ENCODE measurements at regions not wholly inside any gene's neighbourhood (a gene's known extent, or its start where the extent isn't known, plus 50 kb on each side); places are given as distances from the start of the nearest gene placed in this dataset.

DNA sequence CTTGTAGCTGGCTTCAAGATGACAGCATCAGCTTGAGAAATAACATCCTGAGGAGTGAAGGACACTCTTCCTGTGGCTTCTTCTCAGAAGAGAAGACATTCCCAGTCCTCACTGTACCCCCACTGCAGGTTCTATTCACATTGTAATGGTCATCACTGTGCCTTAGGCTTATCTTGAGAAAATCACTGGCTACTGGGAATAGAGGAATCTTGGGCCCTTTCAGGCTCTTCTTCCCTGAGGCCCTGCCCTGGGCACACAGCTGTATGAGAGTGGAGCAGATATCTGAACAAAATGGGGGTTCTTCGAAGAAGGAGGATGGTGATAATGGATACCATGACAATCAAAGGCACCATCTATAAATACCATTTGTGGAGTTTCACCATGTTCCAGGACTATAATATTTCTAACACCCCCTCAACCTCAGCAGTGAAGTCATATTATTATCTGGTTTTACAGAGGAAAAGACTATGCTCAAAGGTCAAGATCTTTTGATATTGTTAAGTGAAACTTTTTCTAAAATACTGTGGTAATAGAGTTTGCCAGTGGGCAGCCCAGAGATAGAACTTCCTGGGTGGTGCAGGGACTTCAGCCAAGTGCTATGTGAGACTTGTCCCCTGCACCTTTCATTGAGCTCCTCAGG lies 143.1 kb upstream of the KCNE2 start:
- ChIA-PET POLR2A (ENCODE audit: partially characterized antibody) (no interaction called here), CTCF (ENCODE audit: partially characterized antibody) (interaction anchor here (0.7 to 1.1 kb wide), 5 partner anchors 15 to 236 kb away, joined by 3 read pairs; no protein-coding TSS in a partner anchor)
- Histone ChIP-seq H3K27ac (ENCODE audit: low read depth, low read length) (no peak overlapping the region), H2BK20ac (ENCODE audit: low read length) (no peak overlapping the region), H3K36me3 (ENCODE audit: control insufficient read depth in 2 of 4, insufficient read depth in 4 of 4, low read length in 3 of 4) (no peaks in the 10 kb centered on the region), H3K9ac (replicated peaks in 1 of 4; ENCODE audit: extremely low read depth in 1 of 4, low read depth in 3 of 4, low read length in 3 of 4) (no peak overlapping the region), H2BK12ac (ENCODE audit: low read depth, low read length) (no peak overlapping the region), H3K4me2 (ENCODE audit: insufficient read depth in 1 of 2, low read depth in 2 of 2, low read length in 2 of 2) (no peak overlapping the region), H3K18ac (ENCODE audit: extremely low read depth, low read length) (no peak overlapping the region), H3K4me3 (ENCODE audit: extremely low read depth in 1 of 4, insufficient read depth in 2 of 4, low read depth in 3 of 4, low read length in 4 of 4) (no peak overlapping the region), H2BK120ac (replicated peaks; ENCODE audit: low read depth, low read length) (no peak overlapping the region), H3K23me2 (ENCODE audit: low read depth, low read length) (no peaks in the 10 kb centered on the region), H3K9me3 (ENCODE audit: insufficient read depth in 2 of 2, low read depth in 1 of 2, low read length in 1 of 2) (no peaks in the 10 kb centered on the region), H4K91ac (replicated peaks; ENCODE audit: insufficient read length, low read length) (no peak overlapping the region), H4K20me1 (replicated peaks in 1 of 2; ENCODE audit: control insufficient read depth in 1 of 2, insufficient read depth in 2 of 2, low read length in 2 of 2) (no peaks in the 10 kb centered on the region), H3K56ac (replicated peaks; ENCODE audit: insufficient read length, low read depth, low read length) (no peak overlapping the region), H3K79me1 (ENCODE audit: low read depth, low read length) (no peaks in the 10 kb centered on the region), H2BK5ac (ENCODE audit: low read depth, low read length) (no peak overlapping the region), H2AFZ (ENCODE audit: low read length) (no peak overlapping the region), H4K5ac (ENCODE audit: insufficient read length, low read depth, low read length) (no peak overlapping the region), H3K14ac (ENCODE audit: insufficient read length) (no peak overlapping the region), H3K23ac (ENCODE audit: insufficient read length) (no peak overlapping the region), H3K4ac (replicated peaks; ENCODE audit: insufficient read length, low read depth, low read length) (no peak overlapping the region), H2BK15ac (ENCODE audit: low read length) (no peak overlapping the region), H3K79me2 (ENCODE audit: control insufficient read depth in 1 of 2, insufficient read depth in 2 of 2, low read length in 2 of 2) (no peaks in the 10 kb centered on the region), H2AK5ac (ENCODE audit: low read depth, low read length) (no peak overlapping the region), H4K8ac (ENCODE audit: extremely low read depth, insufficient read depth, low read length) (no peak overlapping the region; the same call in 1 of the 2 replicates), H3K27me3 (replicated peaks in 1 of 4; ENCODE audit: control insufficient read depth in 3 of 4, extremely low read depth in 1 of 4, insufficient read depth in 3 of 4, low read length in 3 of 4) (no peaks in the 10 kb centered on the region), H3K4me1 (replicated peaks in 1 of 4; ENCODE audit: control insufficient read depth in 3 of 4, insufficient read depth in 4 of 4, low read length in 3 of 4) (no peaks in the 10 kb centered on the region)
- DNase-seq (ENCODE audit: low read depth in 1 of 2, low spot score in 2 of 2), result no peak
- WGBS, 2 experiments (ENCODE audit: extremely low coverage in 1 of 2, insufficient coverage in 1 of 2, insufficient read length in 1 of 2, insufficient replicate concordance in 2 of 2, low coverage in 1 of 2, low lambda C conversion rate in 2 of 2, missing lambda C conversion rate in 1 of 2), result 94% methylated on average over 1 of the region's 1 CpG; no CpG with 5 or more reads in 1 of the 2 experiments
- FAIRE-seq, result no peak
- TF ChIP-seq CTBP2 (IDR thresholded peaks at IDR 0.05; ENCODE audit: borderline replicate concordance, insufficient read depth, insufficient read length, low read length) (no peak), HDAC6 (IDR thresholded peaks at IDR 0.05; ENCODE audit: low read depth, low read length) (no peak), EP300 (IDR thresholded peaks at IDR 0.05; ENCODE audit: borderline replicate concordance in 1 of 2, low read depth in 2 of 2, low read length in 2 of 2) (no peak), SAP30 (IDR thresholded peaks at IDR 0.05; ENCODE audit: insufficient read depth, insufficient replicate concordance, low read length) (no peak), ZNF274 (IDR thresholded peaks at IDR 0.05; ENCODE audit: borderline replicate concordance, extremely low read depth, low read length) (no peak), SIN3A (conservative IDR thresholded peaks at IDR 0.05 in 1 of 2, IDR thresholded peaks at IDR 0.05 in 1 of 2; ENCODE audit: low read depth in 1 of 2, low read length in 2 of 2) (no peak), NRF1 (IDR thresholded peaks at IDR 0.05; ENCODE audit: low read depth, low read length) (no peak), PHF8 (conservative IDR thresholded peaks at IDR 0.05; ENCODE audit: low read depth, low read length) (no peak), HDAC2 (IDR thresholded peaks at IDR 0.05; ENCODE audit: borderline replicate concordance in 1 of 2, low read depth in 2 of 2, low read length in 2 of 2) (no peak), KDM4A (IDR thresholded peaks at IDR 0.05; ENCODE audit: low read depth, low read length, severe bottlenecking) (no peak), SP4 (IDR thresholded peaks at IDR 0.05; ENCODE audit: low read length) (no peak), NANOG (IDR thresholded peaks at IDR 0.05; ENCODE audit: insufficient read depth, low read depth, low read length, poor library complexity, severe bottlenecking) (no peak)

Data from H1 (cell line).